Right renal cortex interstitium (tissue), 3 donors: ENCODE measurements at regions not wholly inside any gene's neighbourhood (a gene's known extent, or its start where the extent isn't known, plus 50 kb on each side); places are given as distances from the start of the nearest gene placed in this dataset.

Source experiments
- DNase-seq, 3 donors: peaks; one replicate each; pipeline ENCODE4 v3.0.0-alpha.2; 2013; ENCODE audit warnings: low read depth in 3 of 3, low spot score in 2 of 3

DNA sequence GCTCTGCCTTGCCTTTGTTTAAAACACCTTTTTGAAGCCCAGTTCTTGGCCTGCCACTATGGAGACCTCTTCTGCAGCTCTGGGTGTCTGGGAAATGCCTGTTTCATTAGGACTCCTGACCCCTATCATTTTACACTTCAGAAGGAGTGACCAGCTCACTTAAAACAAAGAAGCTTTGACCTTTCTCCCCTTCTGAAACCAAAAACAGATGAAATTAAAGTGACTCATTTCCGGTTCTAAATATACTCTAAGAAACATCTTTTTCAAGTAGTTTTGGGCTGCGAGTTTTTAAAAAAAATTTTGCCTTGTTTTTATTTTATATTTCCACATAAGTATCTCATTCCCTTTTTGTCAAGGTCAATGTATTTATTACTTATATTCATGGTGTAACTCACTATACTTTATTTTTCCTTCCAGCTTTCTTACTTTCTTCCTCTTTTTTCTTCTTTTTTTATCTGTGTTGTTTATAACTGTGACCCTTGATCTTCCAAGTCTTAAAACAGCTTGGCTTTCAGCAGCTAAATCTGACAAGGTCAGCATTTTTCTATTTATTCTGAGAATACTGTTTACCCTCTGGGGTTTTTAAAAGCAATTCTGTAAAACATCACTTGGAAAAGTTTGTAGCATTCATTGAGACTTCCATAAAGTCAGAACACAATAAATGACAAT is 672.9 kb downstream of the NR2F1-AS1 start:
- peak in 2 of 3 donors; percentile 42 to 47 for DNase-seq

GRCh38 chr5:92906798-92907376 is 674.1 kb downstream of the NR2F1-AS1 start:
- DNase-seq = no peak

DNA sequence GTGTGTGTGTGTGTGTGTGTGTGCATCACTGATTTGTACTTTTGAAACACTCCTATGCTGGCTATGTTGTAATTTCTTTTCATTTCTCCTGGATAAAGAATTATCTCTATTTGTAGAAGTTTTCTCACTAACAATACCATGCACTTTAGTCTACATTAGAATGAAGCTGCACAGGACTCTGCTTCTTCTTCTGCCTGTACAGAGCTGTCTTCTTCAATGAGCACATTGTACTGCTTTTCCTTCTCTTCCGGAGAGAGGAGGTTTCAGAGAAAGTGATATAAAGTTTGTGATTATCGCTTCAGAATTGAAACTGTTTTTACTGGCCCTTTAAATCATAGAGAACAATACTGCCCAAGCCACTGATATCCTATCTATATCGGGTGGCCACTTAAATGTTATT is 677.0 kb downstream of the NR2F1-AS1 start:
- no peak for DNase-seq

DNA sequence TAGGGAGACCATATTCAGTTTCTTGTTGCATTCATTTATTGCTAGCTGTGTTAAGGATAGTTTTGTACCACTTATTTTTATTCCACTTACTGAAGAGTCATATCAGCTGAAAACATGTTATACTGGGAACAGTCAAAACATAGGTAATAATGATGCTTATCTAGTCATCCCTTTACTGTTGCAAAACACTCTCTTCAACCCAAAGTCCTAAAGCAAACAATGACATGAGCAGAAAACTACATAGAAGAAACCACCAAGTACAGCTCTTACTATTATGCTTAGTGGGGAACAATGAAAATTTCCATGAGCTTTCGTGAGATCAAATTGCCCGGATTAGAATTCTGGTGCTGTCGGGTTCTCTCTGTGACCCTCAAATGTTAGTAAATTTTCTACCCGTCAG is 681.4 kb downstream of the NR2F1-AS1 start:
- no peak for DNase-seq

GRCh38 chr5:92896722-92897121 is 684.3 kb downstream of the NR2F1-AS1 start:
- no peak for DNase-seq

DNA sequence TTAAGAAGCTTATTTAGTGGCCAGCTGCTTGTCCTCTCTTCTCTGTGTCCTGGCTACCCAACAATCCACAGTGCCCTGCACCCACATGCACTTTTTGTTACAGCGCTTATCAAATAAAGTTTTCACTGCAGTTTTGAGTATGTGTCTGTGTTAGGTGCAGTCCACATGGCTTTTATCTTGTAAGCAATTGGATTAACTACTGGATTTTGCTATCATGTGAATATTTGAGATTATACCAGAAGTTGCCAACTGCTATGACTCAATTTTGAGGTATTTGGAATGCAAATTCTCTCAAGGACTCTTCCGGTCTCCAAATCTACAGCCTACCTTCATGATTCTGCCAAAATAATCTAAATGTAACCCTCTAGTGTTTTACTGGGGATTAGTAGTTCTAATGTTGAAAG is 690.2 kb downstream of the NR2F1-AS1 start:
- DNase-seq = no peak

GRCh38 chr5:92889140-92889539 is 691.9 kb downstream of the NR2F1-AS1 start:
- DNase-seq = no peak

- no peak for DNase-seq
These were observed 693.8 kb downstream of the NR2F1-AS1 start for GRCh38 chr5:92887254-92887653.

DNA sequence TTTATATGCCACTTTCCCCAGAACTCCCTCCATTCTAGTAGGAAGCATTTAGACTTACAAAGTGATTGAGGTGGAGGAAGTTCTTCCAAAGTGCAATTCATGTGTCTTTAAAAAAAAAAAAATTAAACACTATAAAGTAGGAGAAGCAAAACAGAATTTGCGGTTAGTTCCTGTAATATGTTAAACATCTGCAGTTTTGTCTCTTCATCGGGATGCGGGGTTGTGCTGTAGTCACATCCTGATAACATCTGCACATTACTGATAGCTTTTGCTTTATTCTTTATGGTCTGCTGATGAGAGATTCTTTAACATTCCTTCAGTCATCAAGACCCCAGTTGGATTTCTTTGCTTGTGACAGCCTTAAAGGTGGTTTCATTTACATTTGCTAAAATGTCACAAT is 694.3 kb downstream of the NR2F1-AS1 start:
- DNase-seq = no peak

GRCh38 chr5:92885950-92886349 is 695.1 kb downstream of the NR2F1-AS1 start:
- DNase-seq = no peak

DNA sequence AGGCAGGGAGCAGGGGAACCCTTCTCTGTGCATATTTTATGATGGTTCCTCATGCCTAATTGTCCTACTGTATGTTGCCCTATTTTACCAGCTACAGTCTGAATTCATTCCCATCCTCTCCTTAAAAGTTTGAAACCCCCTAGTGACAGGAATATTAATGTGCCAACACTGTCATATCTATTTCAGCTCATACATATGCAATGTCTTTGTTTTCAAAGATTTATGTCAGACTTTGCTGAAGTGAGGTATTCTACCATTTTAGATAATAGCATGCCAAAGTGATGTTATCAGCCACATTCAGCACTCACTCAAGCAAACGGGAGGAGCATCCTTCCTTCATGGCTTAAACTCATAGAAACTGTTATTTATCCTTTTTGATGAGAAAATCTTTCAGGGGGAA is 696.5 kb downstream of the NR2F1-AS1 start:
- DNase-seq = no peak

- no peak for DNase-seq
These were observed 701.0 kb downstream of the NR2F1-AS1 start for GRCh38 chr5:92879806-92880543.

GRCh38 chr5:92874790-92875189 is 706.2 kb downstream of the NR2F1-AS1 start:
- no peak for DNase-seq

DNA sequence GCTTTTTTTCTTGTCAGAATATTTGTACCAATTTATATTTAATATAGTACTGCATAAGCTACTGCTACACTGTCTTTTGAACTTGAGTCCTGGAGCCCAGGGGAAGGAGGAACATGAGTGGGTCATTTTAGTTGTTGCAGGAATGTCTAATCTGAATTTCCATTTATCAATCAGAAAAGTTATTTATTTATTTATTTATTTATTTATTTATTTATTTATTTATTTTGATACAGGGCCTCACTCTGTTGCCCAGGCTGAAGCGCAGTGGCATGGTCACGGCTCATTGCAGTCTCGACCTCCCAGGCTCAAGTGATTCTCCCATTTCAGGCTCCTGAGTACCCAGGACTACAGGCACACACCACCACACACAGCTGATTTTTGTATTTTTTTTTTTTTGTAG is 712.6 kb downstream of the NR2F1-AS1 start:
- DNase-seq = no peak

DNA sequence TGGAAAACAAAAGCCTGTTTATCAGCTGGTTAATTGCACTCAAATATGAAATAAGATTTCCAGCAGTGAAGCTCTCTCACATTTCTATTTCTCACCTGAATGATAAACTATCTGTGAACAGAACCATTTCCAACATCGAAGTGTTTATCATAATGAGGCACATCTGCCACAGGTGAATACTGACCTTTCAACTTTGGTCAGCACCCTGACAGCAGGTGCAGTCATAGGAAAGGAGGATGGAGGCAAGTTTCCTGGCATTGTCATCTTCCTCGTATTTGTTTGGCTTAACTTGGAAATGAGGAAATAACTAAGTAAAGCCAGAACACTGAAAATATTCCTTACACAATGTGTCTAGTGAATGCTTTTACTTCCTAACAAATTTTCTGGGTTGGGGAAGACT is 716.4 kb downstream of the NR2F1-AS1 start:
- no peak for DNase-seq

- DNase-seq = no peak
These were observed 717.4 kb downstream of the NR2F1-AS1 start for GRCh38 chr5:92863666-92864065.

DNA sequence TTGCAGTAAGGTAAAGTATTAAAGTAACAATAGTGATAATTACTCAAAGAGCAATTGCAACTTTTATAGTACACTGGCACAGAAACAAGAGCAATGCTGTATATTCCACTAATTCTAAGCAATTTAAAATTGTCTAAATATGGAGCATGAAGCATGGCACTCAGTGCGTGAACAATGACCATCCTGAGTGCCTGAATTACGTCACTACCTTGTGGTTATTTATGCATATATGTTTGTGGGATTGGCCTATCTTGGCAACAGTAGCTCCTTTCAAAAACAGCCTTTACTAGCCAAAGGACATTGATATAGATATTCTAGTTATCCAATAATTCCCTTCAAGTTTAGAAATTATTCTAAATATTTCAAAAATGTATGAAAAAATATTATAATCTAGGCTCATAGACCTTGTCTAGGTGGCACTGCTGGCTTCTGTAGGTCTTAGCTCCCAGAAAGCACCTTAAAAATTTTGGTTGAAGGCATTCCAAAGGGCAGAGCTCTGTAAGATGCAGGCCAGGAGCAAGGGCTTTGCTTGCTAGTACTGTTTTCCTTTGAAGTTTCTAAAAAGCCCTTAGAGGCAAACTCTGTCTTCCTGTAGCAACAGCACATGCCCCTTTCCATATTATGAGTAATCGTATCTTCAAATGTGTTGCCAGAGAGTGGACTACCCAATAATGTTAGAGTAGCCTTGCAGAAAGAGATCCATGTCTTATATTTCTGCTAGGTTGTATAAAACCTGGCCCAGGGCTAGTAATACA is 719.3 kb downstream of the NR2F1-AS1 start:
- DNase-seq = no peak

DNA sequence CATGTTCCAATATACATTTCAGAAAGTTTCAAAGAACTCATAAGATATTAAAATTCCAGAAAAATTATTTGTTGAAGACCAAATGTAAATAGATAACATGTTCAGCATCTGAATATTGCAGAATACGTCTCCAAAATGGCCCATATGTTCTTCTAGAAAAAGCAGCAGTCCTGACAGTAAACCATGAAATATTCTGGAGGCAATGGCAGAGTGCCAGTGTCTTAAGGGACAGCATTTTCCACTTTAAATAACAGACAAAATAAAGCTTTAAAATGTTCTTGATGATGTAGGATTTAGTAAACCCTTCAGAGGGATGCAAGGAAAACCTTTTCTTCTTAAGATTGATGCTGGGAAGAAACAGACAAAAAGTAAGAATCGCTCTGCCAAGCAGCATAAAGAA is 721.0 kb downstream of the NR2F1-AS1 start:
- no peak for DNase-seq

DNA sequence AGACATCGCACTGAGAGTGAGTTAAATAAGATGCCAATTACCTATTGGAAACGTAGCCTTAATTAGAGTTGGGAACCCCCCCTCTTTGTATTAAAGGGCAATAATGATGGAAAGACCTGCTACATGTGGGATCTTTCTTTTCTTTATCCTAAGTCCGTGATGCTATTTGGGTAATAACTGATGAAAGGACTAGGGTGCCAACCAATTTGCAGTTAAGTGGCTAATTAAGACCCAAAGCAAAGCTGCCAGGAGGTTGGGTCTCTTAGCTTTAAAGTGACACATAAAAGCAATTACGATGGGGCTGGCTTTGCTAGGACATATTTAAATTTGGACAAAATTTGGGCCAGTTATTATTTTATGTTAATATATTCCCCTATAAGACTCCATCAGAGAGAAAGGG is 728.8 kb downstream of the NR2F1-AS1 start:
- DNase-seq = no peak

DNA sequence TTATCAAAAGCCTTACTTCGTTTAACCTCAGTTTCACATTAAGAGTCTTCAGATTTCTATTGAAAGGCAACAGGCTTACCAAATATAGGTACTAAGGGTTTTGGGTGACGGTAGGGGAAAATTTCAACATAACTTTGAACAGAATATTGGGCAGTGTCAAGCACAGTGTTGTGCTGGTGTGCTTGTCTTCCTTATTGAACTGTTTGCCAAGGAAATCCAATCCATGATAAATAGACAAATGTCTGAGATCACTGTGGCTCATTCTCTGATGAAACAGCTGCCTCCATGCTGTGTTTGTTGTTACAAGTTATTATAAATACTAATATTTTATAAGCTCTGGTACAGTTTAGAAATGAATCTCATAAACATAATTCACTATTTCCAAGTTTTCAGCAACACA is 730.1 kb downstream of the NR2F1-AS1 start:
- DNase-seq = no peak

DNA sequence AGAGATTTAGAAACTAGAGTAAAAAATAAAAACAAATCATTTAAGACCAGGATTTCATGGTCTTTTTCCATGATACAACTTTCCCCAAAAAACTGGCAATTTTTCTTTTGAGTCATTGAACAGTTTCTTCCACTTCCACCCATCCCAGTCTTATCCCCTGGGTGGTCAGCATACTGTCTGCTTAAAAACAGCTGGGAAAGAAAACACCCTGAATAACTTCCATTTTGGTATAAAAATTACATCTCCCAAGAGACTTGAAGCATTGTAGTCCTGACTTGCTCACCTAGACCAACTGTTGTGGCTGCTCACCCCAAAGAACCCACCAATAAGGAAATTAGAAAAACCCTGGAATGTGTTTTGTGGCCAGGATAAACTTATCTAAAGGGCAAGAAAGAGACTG is 731.3 kb downstream of the NR2F1-AS1 start:
- DNase-seq = no peak
